Kidney (tissue), 13 donors: ENCODE measurements at regions not wholly inside any gene's neighbourhood (a gene's known extent, or its start where the extent isn't known, plus 50 kb on each side); places are given as distances from the start of the nearest gene placed in this dataset.
"Not testable (repeated sequence)": the region's sequence is repeated elsewhere in the genome, so short reads cannot be mapped to it uniquely, and the experiment has no call there.

Source experiments
- DNase-seq, 5 donors: peaks; one replicate each; pipeline ENCODE4 v3.0.0-alpha.2; 2013 to 2020
- FAIRE-seq: peaks from 2 replicates; lab custom pipeline; 2012; peaks lifted over from hg19 to GRCh38; lab: Jason Lieb, UNC
- H3K27ac ChIP-seq, 2 donors: one replicate each; pipeline ENCODE4 v1.7.0; 2013; ENCODE audit warnings: low read depth in 2 of 2, low read length in 2 of 2, inconsistent platforms in 1 of 2
- H3K27me3 ChIP-seq: one replicate; pipeline ENCODE4 v1.7.1; 2013; ENCODE audit warnings: low read length, inconsistent platforms; ENCODE audit not compliant: control insufficient read depth, insufficient read depth
- H3K36me3 ChIP-seq, 3 donors: one replicate each; pipeline versions ENCODE4 v1.7.0 to v1.7.1; 2013; ENCODE audit warnings: low read length in 3 of 3, control low read depth in 1 of 3, inconsistent platforms in 1 of 3; ENCODE audit not compliant: insufficient read depth in 3 of 3, control insufficient read depth in 2 of 3
- H3K4me1 ChIP-seq, 3 donors: one replicate each; pipeline versions ENCODE4 v1.7.0 to v1.7.1; 2013; ENCODE audit warnings: low read length in 3 of 3, inconsistent platforms in 1 of 3, low read depth in 1 of 3; ENCODE audit not compliant: control insufficient read depth in 2 of 3, insufficient read depth in 2 of 3
- H3K4me3 ChIP-seq, 3 donors: one replicate each; pipeline versions ENCODE4 v1.7.0 to v1.8.1; 2013; ENCODE audit warnings: low read length in 3 of 3, control low read depth in 1 of 3, inconsistent platforms in 1 of 3
- H3K9ac ChIP-seq, 3 donors: one replicate each; pipeline versions ENCODE4 v1.7.0 to v1.7.1; 2013; ENCODE audit warnings: low read length in 3 of 3, control low read depth in 1 of 3, inconsistent platforms in 1 of 3
- H3K9me3 ChIP-seq, 3 donors: one replicate each; pipeline versions ENCODE4 v1.7.0 to v1.7.1; 2013; ENCODE audit warnings: low read length in 3 of 3, control low read depth in 1 of 3, inconsistent platforms in 1 of 3; ENCODE audit not compliant: control insufficient read depth in 2 of 3, insufficient read depth in 1 of 3
- CTCF ChIP-seq: IDR thresholded peaks from 3 replicates; pipeline ENCODE4 v1.5.1; 2012; ENCODE audit warnings: mild to moderate bottlenecking, moderate library complexity, borderline replicate concordance; ENCODE audit not compliant: insufficient read depth; ENCODE audit errors: extremely low read depth
- intact Hi-C: fragments of 100-400 bp; cut with DNase I; formaldehyde crosslinking; loops from one replicate; pipeline ENCODE4 v1.11.1; 2022
- donor health status: control.
- donor health status: control.
- donor health status: control.
- donor health status: control.
- donor health status: control.
- donor health status: DM: yes; HTN: yes; CAD: no.
- donor health status: Normal renal cell carcinoma (clear cell type).

- H3K27ac ChIP-seq, result no peak overlapping the region
- H3K9me3 ChIP-seq, result no peaks in the 10 kb centered on the region
- intact Hi-C loops, result no loop called here
- no peaks in the 10 kb centered on the region for H3K36me3 ChIP-seq
- H3K27me3 ChIP-seq, result no peaks in the 10 kb centered on the region
- TF ChIP-seq CTCF, result no peak
- no peak overlapping the region for H3K4me3 ChIP-seq
- DNase-seq, result no peak
- FAIRE-seq, result no peak
- H3K9ac ChIP-seq, result no peak overlapping the region
- no peaks in the 10 kb centered on the region for H3K4me1 ChIP-seq
Measured at GRCh38 chr12:86710109-86710508, 453.9 kb upstream of the MGAT4C start.

GRCh38 chr12:86709017-86709416 lies 452.8 kb upstream of the MGAT4C start:
- H3K4me1 ChIP-seq, H3K9ac ChIP-seq, H3K9me3 ChIP-seq, DNase-seq, FAIRE-seq, H3K27me3 ChIP-seq, H3K4me3 ChIP-seq, H3K36me3 ChIP-seq, H3K27ac ChIP-seq, intact Hi-C loops: not testable (repeated sequence)

DNA sequence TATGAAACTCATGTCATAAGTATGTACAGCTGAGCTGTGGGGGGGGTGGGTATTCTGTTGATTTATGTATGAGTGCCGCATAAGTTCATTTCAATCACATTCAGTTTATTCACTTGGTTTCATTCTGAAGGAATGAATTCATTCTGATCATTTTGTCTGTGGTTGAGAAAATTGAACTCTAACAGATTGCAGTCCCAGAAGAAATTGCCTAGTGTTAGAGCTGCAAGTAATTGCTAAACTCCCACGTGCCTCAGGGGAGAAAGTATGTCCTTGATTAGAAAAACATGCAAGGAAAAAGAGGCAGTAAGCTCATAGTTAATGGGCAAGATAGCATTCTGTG lies 442.4 kb upstream of the MGAT4C start:
- Histone ChIP-seq H3K27me3 (no peaks in the 10 kb centered on the region), H3K27ac (no peak overlapping the region), H3K9me3 (no peaks in the 10 kb centered on the region), H3K9ac (no peak overlapping the region), H3K4me3 (no peak overlapping the region), H3K4me1 (peaks cover 0 to 2% (median 0%) of the 10 kb centered on the region in 3 donors), H3K36me3 (no peaks in the 10 kb centered on the region)
- no peak for FAIRE-seq
- peak in 2 of 5 donors; percentile 42 to 65 for DNase-seq
- intact Hi-C loops, result no loop called here
- no peak for TF ChIP-seq CTCF

- Histone ChIP-seq H3K9me3 (no peaks in the 10 kb centered on the region), H3K27ac (no peak overlapping the region), H3K4me3 (no peak overlapping the region), H3K27me3 (no peaks in the 10 kb centered on the region), H3K4me1 (peaks cover 0 to 2% (median 0%) of the 10 kb centered on the region in 3 donors), H3K9ac (no peak overlapping the region), H3K36me3 (no peaks in the 10 kb centered on the region)
- DNase-seq, result peak in 2 of 5 donors; percentile 5 to 7
- intact Hi-C loops, result no loop called here
- TF ChIP-seq CTCF, result no peak
- no peak for FAIRE-seq
Measured at GRCh38 chr12:86697916-86698640, 441.9 kb upstream of the MGAT4C start.
